ENCODE measurements at regions not wholly inside any gene's neighbourhood (a gene's known extent, or its start where the extent isn't known, plus 50 kb on each side); places are given as distances from the start of the nearest gene placed in this dataset.
"Not testable (repeated sequence)": the region's sequence is repeated elsewhere in the genome, so short reads cannot be mapped to it uniquely, and the experiment has no call there.

DNA sequence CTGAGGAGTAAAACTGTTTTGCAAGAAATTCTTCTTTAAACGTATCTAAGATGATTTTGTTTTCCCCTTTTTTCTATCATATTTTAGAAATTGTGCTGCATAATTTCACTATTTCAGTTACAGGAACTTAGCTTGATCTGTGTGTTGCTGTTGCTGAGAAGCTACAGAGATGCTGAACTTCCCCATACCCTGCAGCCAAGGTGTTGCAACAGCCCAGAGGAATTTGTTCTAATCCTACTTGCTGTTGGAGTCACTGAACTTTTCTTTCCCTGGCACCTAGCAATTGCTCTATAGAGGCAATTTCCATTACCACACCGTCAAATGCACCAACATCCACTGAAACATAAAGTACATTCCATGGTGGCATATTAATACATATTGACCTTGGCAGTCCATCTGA is 617.8 kb upstream of the AMELY start:
- Histone ChIP-seq H3K27me3 (replicated peaks in 1 of 4; ENCODE audit: control extremely low read depth in 1 of 4, control insufficient read depth in 3 of 4, insufficient read depth in 4 of 4, low read length in 3 of 4) (no peaks in the 10 kb centered on the region), H4K20me1 (ENCODE audit: control insufficient read depth, insufficient read depth, low read length, poor library complexity, severe bottlenecking) (no peaks in the 10 kb centered on the region), H3K27ac (ENCODE audit: low read length in 2 of 2) (no peak overlapping the region), H2AFZ (ENCODE audit: insufficient read depth, low read depth, low read length, poor library complexity, severe bottlenecking) (no peak overlapping the region), H3K9ac (ENCODE audit: low read length) (no peak overlapping the region), H3K4me3 (ENCODE audit: control extremely low read depth in 1 of 5, extremely low read depth in 1 of 5, insufficient read depth in 1 of 5, low read depth in 2 of 5, low read length in 4 of 5) (no peak overlapping the region), H3K4me2 (replicated peaks; ENCODE audit: low read depth, low read length, poor library complexity, severe bottlenecking) (no peak overlapping the region), H3K36me3 (replicated peaks in 1 of 2; ENCODE audit: control extremely low read depth in 1 of 2, control insufficient read depth in 1 of 2, extremely low read depth in 1 of 2, insufficient read depth in 2 of 2, low read length in 1 of 2) (no peaks in the 10 kb centered on the region), H3K4me1 (ENCODE audit: control insufficient read depth in 2 of 2, insufficient read depth in 2 of 2, low read length in 2 of 2) (no peaks in the 10 kb centered on the region), H3K9me3 (ENCODE audit: control extremely low read depth in 1 of 3, control insufficient read depth in 2 of 3, insufficient read depth in 1 of 3, low read length in 2 of 3) (no peaks in the 10 kb centered on the region), H3K79me2 (ENCODE audit: control insufficient read depth, insufficient read depth, low read length) (no peaks in the 10 kb centered on the region)
- TF ChIP-seq CTCF (IDR thresholded peaks at IDR 0.05) (no peak), EZH2 (IDR thresholded peaks at IDR 0.05; ENCODE audit: borderline replicate concordance, insufficient read depth, low read depth, low read length, poor library complexity, severe bottlenecking) (no peak)
- Mint-ChIP-seq H3K27me3 (peaks cover 4% of the 10 kb centered on the region), H3K27ac (no peak overlapping the region), H3K4me1 (no peaks in the 10 kb centered on the region), H3K9me3 (ENCODE audit: insufficient read depth) (no peaks in the 10 kb centered on the region), H3K4me3 (no peak overlapping the region)
- ChIA-PET CTCF (no interaction called here), POLR2A (no interaction called here)
- no CpG with 5 or more reads among the region's 2 CpGs for WGBS (ENCODE audit: insufficient coverage)
- DNase-seq (no peak), ATAC-seq (ENCODE audit: low read depth) (no peak)
- intact Hi-C loops (cut with micrococcal nuclease): no loop called here

DNA sequence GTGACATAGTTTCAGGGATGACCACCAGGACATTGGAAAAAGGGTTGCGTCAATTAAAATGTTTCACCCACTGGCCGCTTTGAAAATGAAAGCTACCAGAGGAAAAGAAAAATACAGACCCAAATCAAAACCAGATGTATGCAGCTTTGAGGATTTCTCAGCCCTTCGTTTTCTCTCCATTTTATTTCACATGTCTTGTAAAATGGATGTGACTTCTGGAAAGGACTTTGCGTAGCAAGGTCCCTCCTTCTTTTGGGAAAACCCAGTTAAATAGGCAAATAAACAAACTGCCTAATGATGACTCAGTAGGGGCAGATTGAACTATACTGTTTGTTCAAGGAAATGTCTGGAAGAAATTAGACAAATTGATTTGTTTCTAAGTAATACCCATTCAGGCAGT is 616.0 kb upstream of the AMELY start:
- H3K4me2 ChIP-seq (replicated peaks; ENCODE audit: low read depth, low read length, poor library complexity, severe bottlenecking); H3K9ac ChIP-seq (ENCODE audit: low read length); POLR2A ChIA-PET; H3K4me3 Mint-ChIP-seq; H3K4me1 Mint-ChIP-seq; H3K27me3 ChIP-seq (replicated peaks in 1 of 4; ENCODE audit: control extremely low read depth in 1 of 4, control insufficient read depth in 3 of 4, insufficient read depth in 4 of 4, low read length in 3 of 4); H3K27ac ChIP-seq (ENCODE audit: low read length in 2 of 2); H3K79me2 ChIP-seq (ENCODE audit: control insufficient read depth, insufficient read depth, low read length); H4K20me1 ChIP-seq (ENCODE audit: control insufficient read depth, insufficient read depth, low read length, poor library complexity, severe bottlenecking); H3K4me3 ChIP-seq (ENCODE audit: control extremely low read depth in 1 of 5, extremely low read depth in 1 of 5, insufficient read depth in 1 of 5, low read depth in 2 of 5, low read length in 4 of 5); H3K27me3 Mint-ChIP-seq; ATAC-seq (ENCODE audit: low read depth); CTCF ChIA-PET; H3K36me3 ChIP-seq (replicated peaks in 1 of 2; ENCODE audit: control extremely low read depth in 1 of 2, control insufficient read depth in 1 of 2, extremely low read depth in 1 of 2, insufficient read depth in 2 of 2, low read length in 1 of 2); H3K27ac Mint-ChIP-seq; H3K9me3 ChIP-seq (ENCODE audit: control extremely low read depth in 1 of 3, control insufficient read depth in 2 of 3, insufficient read depth in 1 of 3, low read length in 2 of 3); DNase-seq; intact Hi-C loops (cut with micrococcal nuclease); H2AFZ ChIP-seq (ENCODE audit: insufficient read depth, low read depth, low read length, poor library complexity, severe bottlenecking); H3K4me1 ChIP-seq (ENCODE audit: control insufficient read depth in 2 of 2, insufficient read depth in 2 of 2, low read length in 2 of 2); H3K9me3 Mint-ChIP-seq (ENCODE audit: insufficient read depth): not testable (repeated sequence)
- no CpG with 5 or more reads among the region's 4 CpGs for WGBS (ENCODE audit: insufficient coverage)

Measured in B cell (primary cell).